ENCODE measurements at regions not wholly inside any gene's neighbourhood (a gene's known extent, or its start where the extent isn't known, plus 50 kb on each side); places are given as distances from the start of the nearest gene placed in this dataset.

- DNase-seq (ENCODE audit: low read depth) = no peak
- no peak for TF ChIP-seq CTCF (conservative IDR thresholded peaks at IDR 0.05; ENCODE audit: low read depth, low read length)
- H3K4me3 ChIP-seq (ENCODE audit: low read length) = no peak overlapping the region
Measured at GRCh38 chr14:98925354-98926040, 346.5 kb downstream of the BCL11B start.

- DNase-seq (ENCODE audit: low read depth) = no peak
- no peak for TF ChIP-seq CTCF (conservative IDR thresholded peaks at IDR 0.05; ENCODE audit: low read depth, low read length)
Measured at GRCh38 chr14:98926146-98926545, 345.9 kb downstream of the BCL11B start.

GRCh38 chr14:98926801-98927200 is 345.2 kb downstream of the BCL11B start:
- no peak overlapping the region for H3K4me3 ChIP-seq (ENCODE audit: low read length)
- no peak for DNase-seq (ENCODE audit: low read depth)
- TF ChIP-seq CTCF (conservative IDR thresholded peaks at IDR 0.05; ENCODE audit: low read depth, low read length) = no peak

More at GRCh38 chr14:98926146-98926545, 345.9 kb downstream of the BCL11B start:
- no peak overlapping the region for H3K4me3 ChIP-seq (ENCODE audit: low read length)

GRCh38 chr14:98927986-98928385 is 344.0 kb downstream of the BCL11B start:
- H3K4me3 ChIP-seq (ENCODE audit: low read length) = no peak overlapping the region
- DNase-seq (ENCODE audit: low read depth) = no peak
- no peak for TF ChIP-seq CTCF (conservative IDR thresholded peaks at IDR 0.05; ENCODE audit: low read depth, low read length)

- no peak for TF ChIP-seq CTCF (conservative IDR thresholded peaks at IDR 0.05; ENCODE audit: low read depth, low read length)
Measured at GRCh38 chr14:98928418-98928817, 343.6 kb downstream of the BCL11B start.

GRCh38 chr14:98931126-98931525 is 340.9 kb downstream of the BCL11B start:
- no peak overlapping the region for H3K4me3 ChIP-seq (ENCODE audit: low read length)
- no peak for DNase-seq (ENCODE audit: low read depth)
- no peak for TF ChIP-seq CTCF (conservative IDR thresholded peaks at IDR 0.05; ENCODE audit: low read depth, low read length)

More at GRCh38 chr14:98928418-98928817, 343.6 kb downstream of the BCL11B start:
- DNase-seq (ENCODE audit: low read depth) = no peak
- no peak overlapping the region for H3K4me3 ChIP-seq (ENCODE audit: low read length)

GRCh38 chr14:98931911-98932310 is 340.1 kb downstream of the BCL11B start:
- no peak for TF ChIP-seq CTCF (conservative IDR thresholded peaks at IDR 0.05; ENCODE audit: low read depth, low read length)
- no peak overlapping the region for H3K4me3 ChIP-seq (ENCODE audit: low read length)
- no peak for DNase-seq (ENCODE audit: low read depth)

Measured in retinal pigment epithelial cell (primary cell).